Keratinocyte (primary cell): ENCODE measurements at regions not wholly inside any gene's neighbourhood (a gene's known extent, or its start where the extent isn't known, plus 50 kb on each side); places are given as distances from the start of the nearest gene placed in this dataset.

Experiments
- DNase-seq: peaks from one replicate; pipeline ENCODE4 v3.0.0-alpha.2; 2011; ENCODE audit warnings: low read depth, missing footprints, low spot score
- FAIRE-seq: peaks from 2 replicates; lab custom pipeline; 2011; peaks lifted over from hg19 to GRCh38; lab: Jason Lieb, UNC
- H2AFZ ChIP-seq: 2 replicates; pipeline ENCODE4 v1.6.0; 2012; ENCODE audit warnings: low read length, control low read depth, inconsistent platforms; ENCODE audit not compliant: control insufficient read depth
- H3K27ac ChIP-seq: 2 replicates; pipeline ENCODE4 v1.5.1; 2011; ENCODE audit warnings: low read length; ENCODE audit not compliant: control insufficient read depth, insufficient read depth
- H3K27me3 ChIP-seq: 3 replicates; pipeline ENCODE4 v1.6.0; 2011; ENCODE audit warnings: low read length; ENCODE audit not compliant: control insufficient read depth, insufficient read depth; ENCODE audit errors: extremely low read depth
- H3K36me3 ChIP-seq, 2 experiments: 2 replicates in 1 of 2; 3 replicates in 1 of 2; pipeline ENCODE4 v1.5.1; 2011; ENCODE audit warnings: low read length in 2 of 2, mild to moderate bottlenecking in 1 of 2; ENCODE audit not compliant: control insufficient read depth in 2 of 2, insufficient read depth in 2 of 2; ENCODE audit errors: extremely low read depth in 1 of 2
- H3K4me1 ChIP-seq: 3 replicates; pipeline ENCODE4 v1.5.1; 2011; ENCODE audit warnings: low read length; ENCODE audit not compliant: control insufficient read depth, insufficient read depth; ENCODE audit errors: extremely low read depth
- H3K4me2 ChIP-seq: 3 replicates; pipeline ENCODE4 v1.6.0; 2011; ENCODE audit warnings: low read depth, low read length; ENCODE audit not compliant: control insufficient read depth, insufficient read depth; ENCODE audit errors: extremely low read depth
- H3K4me3 ChIP-seq, 3 experiments: fragments of 200-600 bp in 1 of 3; sonication (generic) in 1 of 3; 2 replicates in 2 of 3; 3 replicates in 1 of 3; pipeline ENCODE4 v1.5.1; 2011 to 2016; ENCODE audit warnings: low read length in 3 of 3, mild to moderate bottlenecking in 3 of 3, control low read depth in 2 of 3, inconsistent platforms in 1 of 3, low read depth in 1 of 3, mixed read lengths in 1 of 3, mixed run types in 1 of 3, moderate library complexity in 1 of 3; ENCODE audit not compliant: control insufficient read depth in 2 of 3, insufficient read depth in 2 of 3; ENCODE audit errors: extremely low read depth in 1 of 3
- H3K79me2 ChIP-seq: 2 replicates; pipeline ENCODE4 v1.6.0; 2012; ENCODE audit warnings: low read length; ENCODE audit not compliant: control insufficient read depth, insufficient read depth
- H3K9ac ChIP-seq: 3 replicates; pipeline ENCODE4 v1.6.0; 2011; ENCODE audit warnings: low read length; ENCODE audit not compliant: control insufficient read depth, insufficient read depth; ENCODE audit errors: extremely low read depth
- H3K9me1 ChIP-seq: 3 replicates; pipeline ENCODE4 v1.6.0; 2011; ENCODE audit warnings: low read length; ENCODE audit not compliant: control insufficient read depth, insufficient read depth; ENCODE audit errors: extremely low read depth
- H3K9me3 ChIP-seq: 2 replicates; pipeline ENCODE4 v1.5.1; 2012; ENCODE audit warnings: low read depth, low read length; ENCODE audit not compliant: control insufficient read depth
- H4K20me1 ChIP-seq: 3 replicates; pipeline ENCODE4 v1.6.0; 2011; ENCODE audit warnings: low read length; ENCODE audit not compliant: control insufficient read depth, insufficient read depth; ENCODE audit errors: extremely low read depth
- CTCF ChIP-seq, 3 experiments: IDR thresholded peaks in 1 of 3; conservative IDR thresholded peaks in 1 of 3; optimal IDR thresholded peaks in 1 of 3; 2 replicates in 2 of 3; 3 replicates in 1 of 3; pipeline versions ENCODE3 to v1.5.1; 2011; ENCODE audit warnings: low read length in 3 of 3, mild to moderate bottlenecking in 3 of 3, moderate library complexity in 2 of 3, control low read depth in 1 of 3, inconsistent platforms in 1 of 3; ENCODE audit not compliant: insufficient read depth in 2 of 3; ENCODE audit errors: extremely low read depth in 1 of 3
- EZH2 ChIP-seq: IDR thresholded peaks from one replicate; pipeline ENCODE4 v1.6.1; 2012; ENCODE audit warnings: inconsistent platforms, mild to moderate bottlenecking, low read length, moderate library complexity
- dilution Hi-C: fragments of 300-500 bp; cut with MboI; formaldehyde crosslinking; loops from one replicate; pipeline ENCODE4 v1.7.0; 2020; ENCODE audit warnings: low sequenced_read_pairs; ENCODE audit not compliant: extremely low pct_ligation_motif_present

GRCh38 chr4:126957987-126958386, 674.8 kb upstream of the INTU start:
- DNase-seq (no peak), FAIRE-seq (no peak)
- Histone ChIP-seq H4K20me1 (no peaks in the 10 kb centered on the region), H2AFZ (no peak overlapping the region), H3K4me3 (no peak overlapping the region), H3K4me2 (no peak overlapping the region), H3K9ac (no peak overlapping the region), H3K27ac (no peak overlapping the region), H3K9me3 (no peaks in the 10 kb centered on the region), H3K79me2 (no peaks in the 10 kb centered on the region), H3K27me3 (no peaks in the 10 kb centered on the region), H3K36me3 (no peaks in the 10 kb centered on the region), H3K9me1 (no peaks in the 10 kb centered on the region), H3K4me1 (no peaks in the 10 kb centered on the region)
- dilution Hi-C loops, result no loop called here
- TF ChIP-seq CTCF (optimal IDR thresholded peaks at IDR 0.05 in 1 of 3, IDR thresholded peaks at IDR 0.05 in 1 of 3, conservative IDR thresholded peaks at IDR 0.05 in 1 of 3; ENCODE audit: extremely low read depth in 1 of 3, insufficient read depth in 2 of 3, low read length in 3 of 3) (no peak), EZH2 (no peak)

GRCh38 chr4:126958482-126958881, 674.3 kb upstream of the INTU start:
- Histone ChIP-seq H3K27ac (no peak overlapping the region), H3K79me2 (no peaks in the 10 kb centered on the region), H3K9me1 (no peaks in the 10 kb centered on the region), H3K27me3 (no peaks in the 10 kb centered on the region), H2AFZ (no peak overlapping the region), H3K9ac (no peak overlapping the region), H3K4me2 (no peak overlapping the region), H4K20me1 (no peaks in the 10 kb centered on the region), H3K4me1 (no peaks in the 10 kb centered on the region), H3K9me3 (no peaks in the 10 kb centered on the region), H3K36me3 (no peaks in the 10 kb centered on the region), H3K4me3 (no peak overlapping the region)
- FAIRE-seq (no peak), DNase-seq (no peak)
- TF ChIP-seq EZH2, result no peak
- no peak for TF ChIP-seq CTCF (optimal IDR thresholded peaks at IDR 0.05 in 1 of 3, IDR thresholded peaks at IDR 0.05 in 1 of 3, conservative IDR thresholded peaks at IDR 0.05 in 1 of 3; ENCODE audit: extremely low read depth in 1 of 3, insufficient read depth in 2 of 3, low read length in 3 of 3)
- dilution Hi-C loops, result no loop called here
